GM12892 (cell line): ENCODE measurements at regions not wholly inside any gene's neighbourhood (a gene's known extent, or its start where the extent isn't known, plus 50 kb on each side); places are given as distances from the start of the nearest gene placed in this dataset.
"Not testable (repeated sequence)": the region's sequence is repeated elsewhere in the genome, so short reads cannot be mapped to it uniquely, and the experiment has no call there.

Source experiments
- DNase-seq: peaks from one replicate; pipeline ENCODE4 v3.0.0; 2011; ENCODE audit not compliant: insufficient read length
- FAIRE-seq: peaks from 2 replicates; lab custom pipeline; 2011; peaks lifted over from hg19 to GRCh38; lab: Jason Lieb, UNC
- POLR2A ChIP-seq: IDR thresholded peaks from 2 replicates; pipeline ENCODE4 v1.6.1; 2011; ENCODE audit warnings: low read depth, low read length, control low read depth
- POLR2AphosphoS5 ChIP-seq: IDR thresholded peaks from 2 replicates; pipeline ENCODE4 v1.6.1; 2011; ENCODE audit warnings: low read depth, low read length, control low read depth
- TAF1 ChIP-seq: IDR thresholded peaks from 2 replicates; pipeline ENCODE4 v1.6.1; 2011; ENCODE audit warnings: low read depth, mild to moderate bottlenecking, control low read depth, low read length, borderline replicate concordance

- FAIRE-seq (no peak), DNase-seq (no peak)
- TF ChIP-seq TAF1: no peak
- no peak for TF ChIP-seq POLR2AphosphoS5
- TF ChIP-seq POLR2A: no peak
These were observed 102.1 kb upstream of the C9orf72 start for GRCh38 chr9:27675354-27675753.

GRCh38 chr9:27676827-27677226 is 103.5 kb upstream of the C9orf72 start:
- no peak for DNase-seq
- no peak for FAIRE-seq
- TF ChIP-seq POLR2A: no peak
- no peak for TF ChIP-seq TAF1
- TF ChIP-seq POLR2AphosphoS5: no peak

DNA sequence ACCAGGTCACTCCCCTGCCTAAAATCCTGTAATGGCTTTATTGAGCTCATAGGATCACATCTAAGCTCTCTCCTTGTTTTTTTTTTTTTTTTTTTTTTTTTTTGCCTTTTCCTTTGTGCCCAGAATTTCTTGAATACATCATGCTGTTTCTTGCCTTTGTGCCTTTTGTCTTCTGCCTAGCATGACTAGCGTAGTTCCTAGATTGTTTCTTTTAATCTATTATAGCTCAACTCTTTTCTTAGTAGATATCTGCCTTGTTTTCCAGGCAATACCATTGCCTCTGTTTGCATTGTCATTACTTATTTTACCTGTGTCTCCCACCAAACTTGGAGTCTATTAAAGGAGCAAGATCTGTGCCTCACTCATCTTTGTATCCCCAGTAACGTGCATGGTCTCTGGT is 106.1 kb upstream of the C9orf72 start:
- FAIRE-seq: no peak
- TF ChIP-seq TAF1: no peak
- TF ChIP-seq POLR2AphosphoS5: no peak
- no peak for TF ChIP-seq POLR2A
- DNase-seq: no peak

DNA sequence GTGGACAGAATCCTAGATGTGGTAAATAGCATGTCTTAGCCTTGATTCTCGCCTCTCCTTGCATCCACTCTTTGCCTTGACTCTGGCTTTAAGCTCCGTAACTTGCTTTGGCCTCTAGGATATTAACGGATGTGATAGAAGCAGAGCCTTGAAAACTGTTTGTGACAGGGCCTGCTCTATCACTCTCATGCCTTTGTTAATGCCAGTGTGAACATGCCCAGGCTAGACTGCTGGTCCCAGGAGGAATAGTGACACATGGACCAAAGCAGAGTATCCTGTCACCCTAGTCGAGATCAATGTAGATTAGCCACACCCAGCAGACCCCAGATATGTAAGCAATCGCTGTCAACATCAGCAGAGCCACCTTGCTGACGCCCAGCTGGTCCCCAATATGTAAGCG is 109.9 kb upstream of the C9orf72 start:
- DNase-seq (no peak), FAIRE-seq (no peak)
- TF ChIP-seq POLR2A (no peak), TAF1 (no peak), POLR2AphosphoS5 (no peak)

GRCh38 chr9:27688954-27689353 is 115.7 kb upstream of the C9orf72 start:
- no peak for FAIRE-seq
- TF ChIP-seq POLR2AphosphoS5 (no peak), POLR2A (no peak), TAF1 (no peak)
- no peak for DNase-seq

DNA sequence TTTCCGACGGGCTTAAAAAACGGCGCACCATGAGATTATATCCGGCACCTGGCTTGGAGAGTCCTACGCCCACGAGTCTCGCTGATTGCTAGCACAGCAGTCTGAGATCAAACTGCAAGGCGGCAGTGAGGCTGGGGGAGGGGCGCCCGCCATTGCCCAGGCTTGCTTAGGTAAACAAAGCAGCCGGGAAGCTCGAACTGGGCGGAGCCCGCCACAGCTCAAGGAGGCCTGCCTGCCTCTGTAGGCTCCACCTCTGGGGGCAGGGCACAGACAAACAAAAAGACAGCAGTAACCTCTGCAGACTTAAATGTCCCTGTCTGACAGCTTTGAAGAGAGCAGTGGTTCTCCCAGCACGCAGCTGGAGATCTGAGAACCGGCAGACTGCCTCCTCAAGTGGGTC is 117.5 kb upstream of the C9orf72 start:
- FAIRE-seq: not testable (repeated sequence)

DNA sequence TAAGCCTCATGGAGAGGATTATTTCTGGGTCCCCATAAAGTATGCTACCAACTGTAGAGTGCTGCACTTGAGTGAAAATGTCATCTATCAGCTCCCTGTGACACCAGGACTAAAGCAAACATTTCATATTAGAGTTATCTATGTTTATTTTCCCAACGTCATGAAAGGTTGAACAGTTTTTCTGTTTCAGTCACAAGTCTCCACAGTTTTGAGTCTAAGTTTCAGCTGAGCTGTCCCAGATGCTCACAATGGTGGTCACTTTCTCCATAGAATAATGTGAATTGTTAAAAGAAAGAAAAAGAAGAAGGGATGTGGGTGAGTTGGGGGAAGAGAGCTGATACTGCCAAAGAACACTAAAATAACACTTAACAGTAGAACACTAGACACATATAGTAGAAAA is 126.3 kb upstream of the C9orf72 start:
- TF ChIP-seq POLR2A (no peak), TAF1 (no peak), POLR2AphosphoS5 (no peak)
- no peak for DNase-seq

More for the DNA sequence above, 117.5 kb upstream of the C9orf72 start:
- not testable (repeated sequence) for DNase-seq

GRCh38 chr9:27701016-27701415 is 127.7 kb upstream of the C9orf72 start:
- FAIRE-seq (no peak), DNase-seq (no peak)
- no peak for TF ChIP-seq TAF1
- no peak for TF ChIP-seq POLR2A
- no peak for TF ChIP-seq POLR2AphosphoS5

More for the DNA sequence above, 126.3 kb upstream of the C9orf72 start:
- FAIRE-seq: no peak

GRCh38 chr9:27701587-27701986 is 128.3 kb upstream of the C9orf72 start:
- DNase-seq (no peak), FAIRE-seq (no peak)
- TF ChIP-seq POLR2A: no peak
- no peak for TF ChIP-seq TAF1
- no peak for TF ChIP-seq POLR2AphosphoS5

DNA sequence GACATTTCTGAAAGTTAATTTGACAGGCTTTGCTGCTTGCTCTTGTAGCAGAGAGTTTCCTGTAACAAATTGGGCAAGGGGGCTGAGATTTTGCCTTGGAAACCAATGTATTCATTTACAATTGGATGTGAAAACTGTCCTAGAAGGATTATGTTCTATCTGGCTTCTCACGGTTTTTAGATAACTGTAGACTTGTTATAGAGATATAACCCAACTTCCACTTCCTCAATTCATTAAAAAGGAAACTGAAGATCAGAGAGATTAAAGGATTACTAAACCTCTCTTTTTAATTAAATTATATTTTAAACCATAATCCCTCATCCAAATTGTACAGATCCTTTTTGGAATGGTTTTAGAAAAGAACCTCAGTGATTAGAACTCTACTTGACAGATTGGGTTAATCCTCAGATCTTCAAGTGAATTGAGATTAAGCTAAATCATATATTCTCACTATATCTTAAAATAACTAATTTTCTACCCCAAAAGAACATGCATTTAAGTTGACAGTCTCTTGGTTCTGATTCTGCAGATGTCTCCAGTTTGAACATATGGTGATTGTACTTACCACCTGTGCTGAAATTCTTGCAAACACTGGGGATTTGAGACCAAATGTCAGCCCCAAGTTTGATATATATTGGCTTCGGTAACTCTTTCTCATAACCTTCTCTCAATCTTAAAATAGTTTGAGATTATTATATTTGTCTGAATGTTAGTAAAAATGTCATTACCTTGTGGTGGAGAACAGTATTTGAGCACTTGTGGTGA is 130.1 kb upstream of the C9orf72 start:
- DNase-seq (no peak), FAIRE-seq (no peak)
- TF ChIP-seq POLR2AphosphoS5: no peak
- no peak for TF ChIP-seq POLR2A
- no peak for TF ChIP-seq TAF1

GRCh38 chr9:27711241-27711640 is 138.0 kb upstream of the C9orf72 start:
- TF ChIP-seq TAF1 (no peak), POLR2AphosphoS5 (no peak), POLR2A (no peak)
- FAIRE-seq (no peak), DNase-seq (no peak)

DNA sequence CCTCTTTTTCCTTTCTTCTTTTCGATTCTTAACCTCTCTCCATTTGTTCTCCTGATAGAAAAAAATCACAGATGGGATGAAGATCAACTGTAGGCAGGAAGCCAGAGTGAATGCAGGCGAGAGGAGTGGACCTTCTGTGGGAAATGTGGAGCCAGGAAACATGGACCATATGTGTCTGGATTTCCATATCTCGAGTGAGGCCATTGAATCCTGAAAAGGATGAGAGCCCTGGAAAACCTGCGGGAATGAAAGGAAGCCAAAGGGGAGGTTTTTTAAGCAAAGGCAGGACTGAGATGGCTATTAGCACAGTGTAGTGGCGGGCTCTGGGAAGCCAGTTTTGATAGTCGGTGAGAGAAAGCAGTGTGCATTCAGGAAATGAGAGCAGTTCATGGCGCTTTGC is 139.5 kb upstream of the C9orf72 start:
- no peak for DNase-seq
- TF ChIP-seq POLR2AphosphoS5: no peak
- no peak for TF ChIP-seq TAF1
- no peak for TF ChIP-seq POLR2A
- FAIRE-seq: no peak
